ENCODE measurements at regions not wholly inside any gene's neighbourhood (a gene's known extent, or its start where the extent isn't known, plus 50 kb on each side); places are given as distances from the start of the nearest gene placed in this dataset.

DNA sequence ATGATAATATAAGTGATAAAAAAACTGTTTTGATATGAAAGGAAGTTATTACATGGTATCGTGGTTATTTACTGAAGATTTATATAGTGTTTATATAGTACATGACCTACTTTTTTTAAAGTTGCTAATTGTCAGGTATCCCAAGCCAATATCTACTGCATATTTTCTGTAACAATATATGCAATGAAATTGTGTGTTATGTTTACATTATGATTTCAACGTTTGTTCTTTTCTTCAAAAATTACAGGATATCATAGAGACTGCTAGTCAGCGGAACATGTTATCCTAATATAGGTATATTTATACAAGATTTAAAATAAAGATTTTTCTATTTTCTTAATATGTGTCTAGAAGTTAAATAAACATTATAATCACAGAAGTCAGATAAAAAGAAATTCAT, 167.5 kb upstream of the DPYD start:
- Mint-ChIP-seq H3K27me3 (peaks cover 0 to 14% (median 2%) of the 10 kb centered on the region in 5 donors), H3K4me1 (no peaks in the 10 kb centered on the region), H3K27ac (no peak overlapping the region), H3K9me3 (no peaks in the 10 kb centered on the region), H3K36me3 (no peaks in the 10 kb centered on the region), H3K4me3 (no peak overlapping the region)
- no peak for DNase-seq
- ATAC-seq: no peak
- POLR2A ChIA-PET: no interaction called here

GRCh38 chr1:98086796-98087441, 166.1 kb upstream of the DPYD start:
- POLR2A ChIA-PET: no interaction called here

GRCh38 chr1:98086156-98086555, 165.3 kb upstream of the DPYD start:
- H3K27ac Mint-ChIP-seq: no peak overlapping the region
- ATAC-seq: no peak
- no peak for DNase-seq
- no peaks in the 10 kb centered on the region for H3K9me3 Mint-ChIP-seq
- no peaks in the 10 kb centered on the region for H3K36me3 Mint-ChIP-seq
- POLR2A ChIA-PET: interaction anchor here (0.7 kb wide), 1 partner anchor 294 kb away, joined by 10 read pairs; no protein-coding TSS in a partner anchor
- H3K4me1 Mint-ChIP-seq: no peaks in the 10 kb centered on the region
- H3K4me3 Mint-ChIP-seq: no peak overlapping the region
- peaks cover 0 to 14% (median 2%) of the 10 kb centered on the region in 5 donors for H3K27me3 Mint-ChIP-seq

More at GRCh38 chr1:98086796-98087441, 166.1 kb upstream of the DPYD start:
- H3K4me1 Mint-ChIP-seq: no peaks in the 10 kb centered on the region
- ATAC-seq (no peak), DNase-seq (no peak)
- no peak overlapping the region for H3K27ac Mint-ChIP-seq
- no peak overlapping the region for H3K4me3 Mint-ChIP-seq
- no peaks in the 10 kb centered on the region for H3K36me3 Mint-ChIP-seq
- peaks cover 0 to 14% (median 2%) of the 10 kb centered on the region in 5 donors for H3K27me3 Mint-ChIP-seq
- H3K9me3 Mint-ChIP-seq: no peaks in the 10 kb centered on the region

DNA sequence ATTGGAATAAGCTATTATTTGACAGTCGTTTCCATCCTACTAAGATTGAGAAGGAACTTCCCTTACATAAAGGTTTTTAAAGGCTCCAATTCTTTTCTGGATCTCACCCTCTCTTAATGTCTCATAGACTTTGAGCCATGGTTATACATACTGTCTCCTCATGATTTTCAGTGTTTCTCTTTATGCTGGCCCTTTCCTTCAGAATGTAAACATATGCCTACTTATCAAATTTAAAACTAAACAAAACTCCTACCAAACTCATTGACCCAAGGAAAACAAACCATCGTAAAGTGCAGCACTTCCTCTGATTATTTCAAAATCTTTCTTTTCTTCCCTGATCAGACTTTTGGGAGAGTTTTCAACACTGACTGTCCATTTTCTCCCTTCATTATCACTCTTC, 163.4 kb upstream of the DPYD start:
- Mint-ChIP-seq H3K4me3 (no peak overlapping the region), H3K27me3 (peaks cover 0 to 14% (median 4%) of the 10 kb centered on the region in 5 donors), H3K4me1 (no peaks in the 10 kb centered on the region), H3K36me3 (no peaks in the 10 kb centered on the region), H3K9me3 (no peaks in the 10 kb centered on the region), H3K27ac (no peak overlapping the region)
- DNase-seq (no peak), ATAC-seq (no peak)
- POLR2A ChIA-PET: no interaction called here

GRCh38 chr1:98081944-98082343, 161.1 kb upstream of the DPYD start:
- POLR2A ChIA-PET: no interaction called here
- Mint-ChIP-seq H3K9me3 (no peaks in the 10 kb centered on the region), H3K36me3 (no peaks in the 10 kb centered on the region), H3K4me1 (peaks cover 0 to under 1% (median under 1%) of the 10 kb centered on the region in 4 donors), H3K27ac (no peak overlapping the region), H3K27me3 (peaks cover 0 to 14% (median 4%) of the 10 kb centered on the region in 5 donors), H3K4me3 (no peak overlapping the region)
- no peak for ATAC-seq
- DNase-seq: no peak

GRCh38 chr1:98078596-98078995, 157.8 kb upstream of the DPYD start:
- DNase-seq (no peak), ATAC-seq (no peak)
- Mint-ChIP-seq H3K9me3 (no peaks in the 10 kb centered on the region), H3K4me1 (peaks cover 0 to 3% (median 1%) of the 10 kb centered on the region in 4 donors), H3K27me3 (peaks cover 0 to 3% (median 0%) of the 10 kb centered on the region in 5 donors), H3K4me3 (no peak overlapping the region), H3K27ac (no peak overlapping the region), H3K36me3 (no peaks in the 10 kb centered on the region)
- POLR2A ChIA-PET: no interaction called here

- no peak overlapping the region for H3K27ac Mint-ChIP-seq
- no peaks in the 10 kb centered on the region for H3K36me3 Mint-ChIP-seq
- H3K27me3 Mint-ChIP-seq: peaks cover 0 to 3% (median 0%) of the 10 kb centered on the region in 5 donors
- no peak overlapping the region for H3K4me3 Mint-ChIP-seq
- no peak for DNase-seq
- ATAC-seq: no peak
- no peaks in the 10 kb centered on the region for H3K9me3 Mint-ChIP-seq
- POLR2A ChIA-PET: no interaction called here
- peaks cover 0 to 3% (median 1%) of the 10 kb centered on the region in 4 donors for H3K4me1 Mint-ChIP-seq
Measured at GRCh38 chr1:98077691-98078090, 156.9 kb upstream of the DPYD start.

GRCh38 chr1:98075626-98076025, 154.8 kb upstream of the DPYD start:
- DNase-seq: no peak
- peaks cover 0 to 3% (median 1%) of the 10 kb centered on the region in 4 donors for H3K4me1 Mint-ChIP-seq
- H3K27ac Mint-ChIP-seq: no peak overlapping the region
- no peak for ATAC-seq
- H3K4me3 Mint-ChIP-seq: no peak overlapping the region
- H3K9me3 Mint-ChIP-seq: no peaks in the 10 kb centered on the region
- POLR2A ChIA-PET: no interaction called here
- H3K36me3 Mint-ChIP-seq: no peaks in the 10 kb centered on the region
- peaks cover 0 to 6% (median 0%) of the 10 kb centered on the region in 5 donors for H3K27me3 Mint-ChIP-seq

- no peaks in the 10 kb centered on the region for H3K36me3 Mint-ChIP-seq
- H3K9me3 Mint-ChIP-seq: no peaks in the 10 kb centered on the region
- H3K4me3 Mint-ChIP-seq: no peak overlapping the region
- POLR2A ChIA-PET: no interaction called here
- peaks cover 0 to 3% (median 1%) of the 10 kb centered on the region in 4 donors for H3K4me1 Mint-ChIP-seq
- DNase-seq (no peak), ATAC-seq (no peak)
- H3K27me3 Mint-ChIP-seq: peaks cover 0 to 4% (median 0%) of the 10 kb centered on the region in 5 donors
- H3K27ac Mint-ChIP-seq: no peak overlapping the region
Measured at GRCh38 chr1:98073823-98074222, 153.0 kb upstream of the DPYD start.

DNA sequence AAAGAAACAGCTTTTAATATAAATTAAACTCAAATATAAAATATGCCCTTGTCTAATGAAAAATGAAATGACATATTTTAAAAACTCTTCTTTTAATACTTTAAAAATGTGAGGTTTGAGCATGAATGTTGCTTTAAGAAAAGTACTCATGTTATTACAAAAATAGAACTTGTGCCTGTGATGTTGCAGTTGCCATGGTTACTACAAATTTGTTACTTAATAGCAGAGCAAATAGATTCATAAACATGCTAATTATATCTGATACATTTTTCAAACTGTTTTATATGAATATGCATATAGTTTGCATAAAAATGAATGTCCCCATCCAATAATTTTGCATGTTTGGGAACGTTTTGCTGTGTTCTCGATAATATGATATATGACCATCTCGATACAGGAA, 152.3 kb upstream of the DPYD start:
- POLR2A ChIA-PET: no interaction called here
- no peak overlapping the region for H3K27ac Mint-ChIP-seq

GRCh38 chr1:98072047-98072446, 151.2 kb upstream of the DPYD start:
- Mint-ChIP-seq H3K4me3 (no peak overlapping the region), H3K4me1 (peaks cover 0 to 3% (median 1%) of the 10 kb centered on the region in 4 donors), H3K9me3 (no peaks in the 10 kb centered on the region), H3K27me3 (peaks cover 0 to 5% (median 0%) of the 10 kb centered on the region in 5 donors), H3K27ac (no peak overlapping the region), H3K36me3 (no peaks in the 10 kb centered on the region)
- no peak for ATAC-seq
- POLR2A ChIA-PET: no interaction called here
- DNase-seq: no peak

More for the DNA sequence above, 152.3 kb upstream of the DPYD start:
- H3K36me3 Mint-ChIP-seq: no peaks in the 10 kb centered on the region
- no peak for ATAC-seq
- peaks cover 0 to 3% (median 1%) of the 10 kb centered on the region in 4 donors for H3K4me1 Mint-ChIP-seq
- peaks cover 0 to 4% (median 0%) of the 10 kb centered on the region in 5 donors for H3K27me3 Mint-ChIP-seq
- no peak for DNase-seq
- no peaks in the 10 kb centered on the region for H3K9me3 Mint-ChIP-seq
- H3K4me3 Mint-ChIP-seq: no peak overlapping the region

DNA sequence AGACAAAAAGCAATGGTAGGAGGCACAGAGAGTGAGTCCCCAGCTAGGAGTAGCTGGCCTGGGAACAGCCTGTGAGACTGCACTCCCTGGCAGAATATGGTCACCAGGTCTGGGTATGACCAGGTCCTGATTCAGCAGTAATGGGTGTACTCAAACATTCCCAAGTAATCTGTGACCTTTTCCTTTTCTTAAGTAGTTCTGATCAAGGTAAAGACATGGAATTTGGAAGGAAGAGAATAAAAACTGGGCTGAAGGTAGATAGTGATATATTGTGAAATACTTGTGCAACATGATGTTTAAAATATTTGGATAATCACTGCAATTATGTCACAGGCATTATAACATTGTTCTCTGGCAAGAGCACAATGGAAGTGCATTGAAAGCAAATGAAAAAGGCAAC, 147.2 kb upstream of the DPYD start:
- H3K4me1 Mint-ChIP-seq: no peaks in the 10 kb centered on the region
- H3K27me3 Mint-ChIP-seq: peaks cover 0 to 15% (median 5%) of the 10 kb centered on the region in 5 donors
- ATAC-seq (no peak), DNase-seq (no peak)
- no peaks in the 10 kb centered on the region for H3K36me3 Mint-ChIP-seq
- peaks cover 0 to 2% (median 0%) of the 10 kb centered on the region in 9 donors for H3K9me3 Mint-ChIP-seq
- H3K27ac Mint-ChIP-seq: no peak overlapping the region
- POLR2A ChIA-PET: no interaction called here
- H3K4me3 Mint-ChIP-seq: no peak overlapping the region

- H3K4me3 Mint-ChIP-seq: no peak overlapping the region
- DNase-seq (no peak), ATAC-seq (no peak)
- H3K27me3 Mint-ChIP-seq: peaks cover 0 to 18% (median 5%) of the 10 kb centered on the region in 5 donors
- no peak overlapping the region for H3K27ac Mint-ChIP-seq
- POLR2A ChIA-PET: no interaction called here
- peaks cover 0 to 2% (median 0%) of the 10 kb centered on the region in 9 donors for H3K9me3 Mint-ChIP-seq
- no peaks in the 10 kb centered on the region for H3K36me3 Mint-ChIP-seq
- no peaks in the 10 kb centered on the region for H3K4me1 Mint-ChIP-seq
Measured at GRCh38 chr1:98066911-98067310, 146.1 kb upstream of the DPYD start.

DNA sequence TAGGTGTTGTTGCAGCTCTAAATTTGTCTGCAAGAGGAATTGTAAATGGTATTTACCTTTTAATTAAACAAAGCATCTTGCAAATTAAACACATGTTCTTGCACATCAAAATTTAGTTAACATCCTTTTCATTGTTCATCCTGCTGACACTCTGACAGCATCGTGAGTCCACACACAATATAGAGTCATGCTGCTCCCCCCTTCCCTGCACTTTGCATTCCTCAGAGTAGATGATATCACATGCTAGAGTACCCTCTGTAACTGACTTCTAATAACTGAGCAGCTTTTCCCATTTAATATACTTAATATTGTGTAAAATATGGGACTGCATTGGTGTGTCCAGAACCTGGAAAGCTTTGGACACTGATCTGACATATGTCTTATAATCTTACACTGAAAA, 138.8 kb upstream of the DPYD start:
- Mint-ChIP-seq H3K27ac (no peak overlapping the region), H3K36me3 (no peaks in the 10 kb centered on the region), H3K4me3 (no peak overlapping the region), H3K4me1 (peaks cover 0 to 2% (median under 1%) of the 10 kb centered on the region in 4 donors), H3K9me3 (peaks cover 0 to 2% (median 0%) of the 10 kb centered on the region in 9 donors), H3K27me3 (peaks cover 19 to 41% (median 25%) of the 10 kb centered on the region in 5 donors)
- no peak for DNase-seq
- ATAC-seq: no peak
- POLR2A ChIA-PET: no interaction called here

Measured in naive thymus-derived CD8-positive, alpha-beta T cell (primary cell).